ENCODE measurements at regions not wholly inside any gene's neighbourhood (a gene's known extent, or its start where the extent isn't known, plus 50 kb on each side); places are given as distances from the start of the nearest gene placed in this dataset.

DNA sequence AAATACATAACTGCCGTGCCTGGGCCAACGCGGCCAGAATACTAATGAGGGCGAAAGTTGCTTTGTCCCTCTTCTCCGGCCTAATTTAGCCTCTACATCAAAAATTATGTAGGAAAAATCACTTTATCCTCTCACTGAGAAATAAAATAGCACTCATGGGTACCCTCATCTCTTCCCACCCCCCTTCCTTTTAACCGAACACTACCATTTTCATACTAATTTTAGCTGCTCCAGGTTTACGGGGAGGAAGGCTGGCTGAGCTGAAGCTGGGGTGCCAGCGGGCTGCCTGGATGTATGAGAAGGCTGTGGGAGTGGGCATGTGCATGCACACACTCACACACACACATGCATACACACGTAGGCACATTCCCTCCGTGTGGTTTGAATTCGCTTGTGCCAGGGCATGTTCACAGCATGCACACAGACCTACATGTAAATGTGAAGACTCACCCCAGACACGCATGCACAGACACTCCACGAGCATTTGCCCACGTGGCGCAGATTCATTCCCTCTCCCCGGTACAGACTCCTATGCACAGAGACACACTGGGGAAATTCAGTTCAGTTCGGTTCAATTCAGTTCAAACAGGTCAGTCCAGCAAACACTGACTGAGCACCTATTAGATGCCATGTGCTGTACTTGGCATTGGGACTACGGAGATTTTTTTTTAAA is 145.1 kb downstream of the MRM1 start:
- TF ChIP-seq, protein P1, sequence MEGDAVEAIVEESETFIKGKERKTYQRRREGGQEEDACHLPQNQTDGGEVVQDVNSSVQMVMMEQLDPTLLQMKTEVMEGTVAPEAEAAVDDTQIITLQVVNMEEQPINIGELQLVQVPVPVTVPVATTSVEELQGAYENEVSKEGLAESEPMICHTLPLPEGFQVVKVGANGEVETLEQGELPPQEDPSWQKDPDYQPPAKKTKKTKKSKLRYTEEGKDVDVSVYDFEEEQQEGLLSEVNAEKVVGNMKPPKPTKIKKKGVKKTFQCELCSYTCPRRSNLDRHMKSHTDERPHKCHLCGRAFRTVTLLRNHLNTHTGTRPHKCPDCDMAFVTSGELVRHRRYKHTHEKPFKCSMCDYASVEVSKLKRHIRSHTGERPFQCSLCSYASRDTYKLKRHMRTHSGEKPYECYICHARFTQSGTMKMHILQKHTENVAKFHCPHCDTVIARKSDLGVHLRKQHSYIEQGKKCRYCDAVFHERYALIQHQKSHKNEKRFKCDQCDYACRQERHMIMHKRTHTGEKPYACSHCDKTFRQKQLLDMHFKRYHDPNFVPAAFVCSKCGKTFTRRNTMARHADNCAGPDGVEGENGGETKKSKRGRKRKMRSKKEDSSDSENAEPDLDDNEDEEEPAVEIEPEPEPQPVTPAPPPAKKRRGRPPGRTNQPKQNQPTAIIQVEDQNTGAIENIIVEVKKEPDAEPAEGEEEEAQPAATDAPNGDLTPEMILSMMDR (IDR thresholded peaks at IDR 0.05): no peak
- Histone ChIP-seq H3K9me3 (no peaks in the 10 kb centered on the region), H3K36me3 (no peaks in the 10 kb centered on the region), H3K27ac (no peak overlapping the region), H3K4me3 (no peak overlapping the region), H3K4me1 (no peaks in the 10 kb centered on the region), H3K27me3 (peaks cover 5% of the 10 kb centered on the region)
- ATAC-seq (no peak), DNase-seq (no peak)
- intact Hi-C loops (cut with DNase I): no loop called here

DNA sequence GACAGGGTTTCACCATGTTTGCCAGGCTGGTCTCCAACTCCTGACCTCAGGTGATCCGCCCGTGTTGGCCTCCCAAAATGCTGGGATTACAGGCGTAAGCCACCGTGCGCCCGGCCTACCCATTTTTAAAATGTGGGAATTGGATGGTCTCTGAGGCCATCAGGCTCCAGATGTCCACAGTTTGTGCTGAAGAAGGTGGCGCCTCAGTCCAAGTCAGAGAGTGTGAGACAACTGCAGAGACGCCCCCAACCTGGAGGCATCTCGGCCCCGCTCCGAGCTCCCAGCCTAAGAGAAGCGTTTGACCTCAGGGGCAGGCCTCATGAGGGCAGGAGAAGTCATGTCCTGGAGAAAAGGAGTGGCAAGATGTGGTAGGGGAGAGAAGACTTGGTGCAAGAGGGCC is 146.5 kb downstream of the MRM1 start:
- Histone ChIP-seq H3K9me3 (no peaks in the 10 kb centered on the region), H3K4me3 (no peak overlapping the region), H3K27ac (no peak overlapping the region), H3K4me1 (no peaks in the 10 kb centered on the region), H3K27me3 (peaks cover 17% of the 10 kb centered on the region), H3K36me3 (no peaks in the 10 kb centered on the region)
- ATAC-seq (no peak), DNase-seq (no peak)
- intact Hi-C loops (cut with DNase I): no loop called here
- TF ChIP-seq, protein P1 (IDR thresholded peaks at IDR 0.05): no peak

DNA sequence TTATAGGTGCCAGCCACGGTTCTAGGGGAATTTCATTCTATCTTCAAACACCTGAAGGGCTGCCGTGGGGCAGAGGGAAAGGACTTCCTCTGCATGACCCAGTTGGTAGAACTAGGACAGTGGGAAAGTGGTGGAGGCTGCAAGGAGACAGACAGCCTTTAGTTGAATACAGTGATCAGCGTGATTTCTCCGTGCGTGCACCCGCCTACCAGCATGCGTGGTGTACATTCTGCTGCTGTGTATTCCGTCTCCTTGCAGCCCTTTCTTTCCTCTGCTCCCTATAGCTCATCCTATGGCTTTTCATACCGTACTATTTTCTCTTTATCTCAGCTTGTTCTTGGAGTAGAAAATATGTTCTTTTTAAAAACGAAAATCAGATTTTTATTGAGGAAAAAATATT is 146.9 kb downstream of the MRM1 start:
- DNase-seq (no peak), ATAC-seq (no peak)
- TF ChIP-seq, protein P1 (IDR thresholded peaks at IDR 0.05): no peak
- no peak overlapping the region for H3K27ac ChIP-seq
- peaks cover 19% of the 10 kb centered on the region for H3K27me3 ChIP-seq
- no peaks in the 10 kb centered on the region for H3K9me3 ChIP-seq
- no peaks in the 10 kb centered on the region for H3K36me3 ChIP-seq
- no peaks in the 10 kb centered on the region for H3K4me1 ChIP-seq
- intact Hi-C loops (cut with DNase I): no loop called here
- H3K4me3 ChIP-seq: no peak overlapping the region

DNA sequence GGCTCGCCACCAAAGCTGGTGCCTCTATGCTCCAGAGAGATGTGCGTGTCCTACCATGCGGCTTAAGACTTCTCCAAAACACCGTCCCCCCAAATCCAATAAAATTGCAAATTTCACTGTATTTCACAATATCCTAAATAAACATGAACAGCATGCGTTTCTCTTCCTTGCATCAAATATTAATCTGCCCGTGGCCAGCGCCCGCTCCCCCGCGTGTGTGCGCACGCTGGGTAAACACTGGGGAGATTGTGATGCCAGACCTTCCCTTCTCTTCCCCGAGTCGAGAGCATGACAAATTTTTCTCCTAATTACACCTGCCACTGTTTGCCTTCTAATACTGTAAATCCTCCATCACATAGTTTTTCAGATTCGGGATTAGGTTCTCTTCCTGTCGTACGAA is 148.1 kb downstream of the MRM1 start:
- no peak for ATAC-seq
- DNase-seq: no peak
- H3K27me3 ChIP-seq: peaks cover 19% of the 10 kb centered on the region
- intact Hi-C loops (cut with DNase I): no loop called here
- no peak overlapping the region for H3K4me3 ChIP-seq
- no peaks in the 10 kb centered on the region for H3K9me3 ChIP-seq
- TF ChIP-seq, protein P1 (IDR thresholded peaks at IDR 0.05): no peak
- H3K36me3 ChIP-seq: no peaks in the 10 kb centered on the region
- H3K4me1 ChIP-seq: no peaks in the 10 kb centered on the region
- no peak overlapping the region for H3K27ac ChIP-seq

DNA sequence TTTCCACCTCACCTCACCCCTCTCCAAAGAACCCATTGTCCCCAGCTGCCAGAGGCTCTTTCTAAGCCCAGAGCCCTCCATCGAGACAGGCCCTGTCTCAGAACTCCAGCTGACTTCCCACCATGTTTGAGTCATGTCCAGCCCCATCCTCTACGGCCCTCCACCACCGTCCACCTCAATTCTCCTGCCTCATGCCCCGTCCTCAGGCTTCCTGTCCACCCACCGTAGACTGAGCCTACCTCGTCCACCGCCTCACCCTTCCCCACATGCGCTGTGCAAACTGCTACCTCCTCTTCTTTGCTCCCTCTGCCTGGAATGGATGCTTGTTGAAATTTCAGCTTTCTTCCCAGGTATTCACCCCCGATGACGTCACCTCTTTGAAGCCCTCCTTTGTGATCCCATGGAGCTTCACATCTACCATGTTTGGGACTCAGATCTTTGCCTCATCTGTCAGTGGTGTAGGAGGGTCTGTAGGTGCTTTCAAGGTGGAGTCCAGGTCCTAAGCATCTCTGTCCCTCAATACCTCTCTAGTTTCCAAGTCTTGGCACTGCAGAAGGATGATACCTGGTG is 149.0 kb downstream of the MRM1 start:
- ATAC-seq: no peak
- Histone ChIP-seq H3K27me3 (peaks cover 19% of the 10 kb centered on the region), H3K4me3 (no peak overlapping the region), H3K9me3 (no peaks in the 10 kb centered on the region), H3K36me3 (no peaks in the 10 kb centered on the region), H3K4me1 (no peaks in the 10 kb centered on the region), H3K27ac (no peak overlapping the region)
- TF ChIP-seq, protein P1 (IDR thresholded peaks at IDR 0.05): no peak
- intact Hi-C loops (cut with DNase I): no loop called here
- no peak for DNase-seq
